ENCODE measurements at regions not wholly inside any gene's neighbourhood (a gene's known extent, or its start where the extent isn't known, plus 50 kb on each side); places are given as distances from the start of the nearest gene placed in this dataset.

GRCh38 chr3:110454066-110454465, 617.5 kb upstream of the NECTIN3 start:
- intact Hi-C loops (cut with micrococcal nuclease; ENCODE audit: unreplicated experiment) = no loop called here
- ChIA-PET POLR2A (no interaction called here), CTCF (ENCODE audit: unreplicated experiment) (no interaction called here)
- Histone ChIP-seq H2AFZ (ENCODE audit: low read length) (no peak overlapping the region), H3K9me3 (ENCODE audit: low read length) (no peaks in the 10 kb centered on the region), H3K4me3 (ENCODE audit: low read depth, low read length, poor library complexity, severe bottlenecking) (no peak overlapping the region), H3K79me2 (ENCODE audit: insufficient read depth, low read depth, low read length) (no peaks in the 10 kb centered on the region), H3K36me3 (ENCODE audit: insufficient read depth, low read length) (no peaks in the 10 kb centered on the region), H4K20me1 (ENCODE audit: insufficient read depth, low read length) (no peaks in the 10 kb centered on the region), H3K27ac (ENCODE audit: low read depth, low read length, poor library complexity, severe bottlenecking) (no peak overlapping the region), H3K4me1 (ENCODE audit: insufficient read depth, low read length, poor library complexity, severe bottlenecking) (no peaks in the 10 kb centered on the region), H3K9me2 (ENCODE audit: insufficient read depth, low read length) (no peaks in the 10 kb centered on the region), H3K4me2 (ENCODE audit: low read length) (no peak overlapping the region)
- no TSS peak for BruUV-seq (replicated peaks)
- TF ChIP-seq CTCF (conservative IDR thresholded peaks at IDR 0.05; ENCODE audit: low read length) (no peak), EZH2phosphoT487 (IDR thresholded peaks at IDR 0.05; ENCODE audit: borderline replicate concordance, low read depth, low read length) (no peak)
- DNase-seq (ENCODE audit: low spot score) = no peak

- no TSS peak for BruUV-seq (replicated peaks)
- no peaks in the 10 kb centered on the region for H3K9me3 ChIP-seq (ENCODE audit: low read length)
- no peaks in the 10 kb centered on the region for H3K4me1 ChIP-seq (ENCODE audit: insufficient read depth, low read length, poor library complexity, severe bottlenecking)
- TF ChIP-seq CTCF (conservative IDR thresholded peaks at IDR 0.05; ENCODE audit: low read length) (no peak), EZH2phosphoT487 (IDR thresholded peaks at IDR 0.05; ENCODE audit: borderline replicate concordance, low read depth, low read length) (no peak)
- H3K27ac ChIP-seq (ENCODE audit: low read depth, low read length, poor library complexity, severe bottlenecking) = no peak overlapping the region
- intact Hi-C loops (cut with micrococcal nuclease; ENCODE audit: unreplicated experiment) = no loop called here
- no peaks in the 10 kb centered on the region for H3K9me2 ChIP-seq (ENCODE audit: insufficient read depth, low read length)
- no peaks in the 10 kb centered on the region for H3K79me2 ChIP-seq (ENCODE audit: insufficient read depth, low read depth, low read length)
- H3K4me3 ChIP-seq (ENCODE audit: low read depth, low read length, poor library complexity, severe bottlenecking) = no peak overlapping the region
- H4K20me1 ChIP-seq (ENCODE audit: insufficient read depth, low read length) = no peaks in the 10 kb centered on the region
- H2AFZ ChIP-seq (ENCODE audit: low read length) = no peak overlapping the region
- ChIA-PET CTCF (ENCODE audit: unreplicated experiment) (no interaction called here), POLR2A (no interaction called here)
- H3K36me3 ChIP-seq (ENCODE audit: insufficient read depth, low read length) = no peaks in the 10 kb centered on the region
- DNase-seq (ENCODE audit: low spot score) = no peak
- no peak overlapping the region for H3K4me2 ChIP-seq (ENCODE audit: low read length)
Measured at GRCh38 chr3:110456001-110456400, 615.6 kb upstream of the NECTIN3 start.

GRCh38 chr3:110456438-110457138, 615.0 kb upstream of the NECTIN3 start:
- POLR2A ChIA-PET = no interaction called here
- Histone ChIP-seq H3K4me3 (ENCODE audit: low read depth, low read length, poor library complexity, severe bottlenecking) (no peak overlapping the region), H3K4me1 (ENCODE audit: insufficient read depth, low read length, poor library complexity, severe bottlenecking) (no peaks in the 10 kb centered on the region), H3K79me2 (ENCODE audit: insufficient read depth, low read depth, low read length) (no peaks in the 10 kb centered on the region), H2AFZ (ENCODE audit: low read length) (no peak overlapping the region), H4K20me1 (ENCODE audit: insufficient read depth, low read length) (no peaks in the 10 kb centered on the region), H3K36me3 (ENCODE audit: insufficient read depth, low read length) (no peaks in the 10 kb centered on the region), H3K9me2 (ENCODE audit: insufficient read depth, low read length) (no peaks in the 10 kb centered on the region), H3K4me2 (ENCODE audit: low read length) (no peak overlapping the region), H3K9me3 (ENCODE audit: low read length) (no peaks in the 10 kb centered on the region), H3K27ac (ENCODE audit: low read depth, low read length, poor library complexity, severe bottlenecking) (no peak overlapping the region)
- no peak for DNase-seq (ENCODE audit: low spot score)
- BruUV-seq (replicated peaks) = no TSS peak
- CTCF ChIA-PET (ENCODE audit: unreplicated experiment) = no interaction called here
- intact Hi-C loops (cut with micrococcal nuclease; ENCODE audit: unreplicated experiment) = no loop called here
- TF ChIP-seq CTCF (conservative IDR thresholded peaks at IDR 0.05; ENCODE audit: low read length) = no peak
- TF ChIP-seq EZH2phosphoT487 (IDR thresholded peaks at IDR 0.05; ENCODE audit: borderline replicate concordance, low read depth, low read length) = no peak
